C1 segment of cervical spinal cord (tissue), 14 donors: ENCODE measurements at regions not wholly inside any gene's neighbourhood (a gene's known extent, or its start where the extent isn't known, plus 50 kb on each side); places are given as distances from the start of the nearest gene placed in this dataset.
"Not testable (repeated sequence)": the region's sequence is repeated elsewhere in the genome, so short reads cannot be mapped to it uniquely, and the experiment has no call there.

Source experiments
- DNase-seq, 14 donors: peaks; one replicate each; lab custom pipeline; 2025; lab: John Stamatoyannopoulos, UW

DNA sequence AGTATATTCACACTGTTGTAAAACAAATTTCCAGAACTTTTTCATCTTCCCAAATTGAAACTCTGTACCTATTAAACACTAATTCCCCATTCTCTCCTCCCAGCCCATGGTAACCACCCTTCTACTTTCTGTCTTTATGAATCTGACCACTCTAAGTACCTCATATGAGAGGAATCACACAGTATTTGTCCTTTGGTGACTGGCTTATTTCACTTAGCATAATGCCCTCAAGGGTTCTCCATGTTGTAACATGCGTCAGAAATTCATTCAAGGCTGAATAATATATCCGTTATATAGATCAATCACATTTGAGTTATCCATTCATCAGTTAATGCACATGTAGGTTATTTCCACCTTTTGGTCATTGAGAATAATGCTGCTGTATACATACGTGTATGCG, 162.2 kb downstream of the GOSR1 start:
- DNase-seq, result not testable (repeated sequence)

DNA sequence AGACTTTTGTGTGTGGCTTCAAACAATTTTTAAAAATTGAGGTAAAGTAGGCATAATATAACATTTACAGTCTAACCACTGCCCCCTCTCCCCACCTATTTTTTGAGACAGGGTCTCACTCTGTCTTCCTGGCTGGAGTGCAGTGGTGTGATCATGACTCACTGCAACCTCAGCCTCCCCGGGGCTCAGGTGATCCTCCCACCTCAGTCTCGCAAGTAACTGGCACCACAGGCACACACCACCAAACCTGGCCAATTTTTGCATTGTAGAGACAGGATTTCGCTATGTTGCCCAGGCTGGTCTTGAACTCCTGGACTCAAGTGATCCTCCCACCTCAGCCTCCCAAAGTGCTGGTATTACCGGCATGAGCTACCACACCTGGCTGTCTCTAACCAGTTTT, 161.8 kb downstream of the GOSR1 start:
- not testable (repeated sequence) for DNase-seq

DNA sequence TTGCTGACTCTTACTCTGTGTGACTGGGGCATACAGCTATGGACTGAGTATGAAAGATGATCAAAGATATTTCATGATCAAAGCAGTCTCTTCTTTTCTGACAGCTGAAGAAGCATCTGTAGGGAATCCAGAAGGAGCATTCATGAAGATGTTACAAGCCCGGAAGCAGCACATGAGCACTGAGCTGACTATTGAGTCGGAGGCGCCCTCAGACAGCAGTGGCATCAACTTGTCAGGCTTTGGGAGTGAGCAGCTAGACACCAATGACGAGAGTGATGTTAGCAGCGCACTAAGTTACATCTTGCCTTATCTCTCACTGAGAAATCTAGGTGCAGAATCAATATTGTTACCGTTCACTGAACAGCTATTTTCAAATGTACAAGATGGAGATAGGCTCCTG, 154.4 kb downstream of the GOSR1 start:
- not testable (repeated sequence) for DNase-seq

DNA sequence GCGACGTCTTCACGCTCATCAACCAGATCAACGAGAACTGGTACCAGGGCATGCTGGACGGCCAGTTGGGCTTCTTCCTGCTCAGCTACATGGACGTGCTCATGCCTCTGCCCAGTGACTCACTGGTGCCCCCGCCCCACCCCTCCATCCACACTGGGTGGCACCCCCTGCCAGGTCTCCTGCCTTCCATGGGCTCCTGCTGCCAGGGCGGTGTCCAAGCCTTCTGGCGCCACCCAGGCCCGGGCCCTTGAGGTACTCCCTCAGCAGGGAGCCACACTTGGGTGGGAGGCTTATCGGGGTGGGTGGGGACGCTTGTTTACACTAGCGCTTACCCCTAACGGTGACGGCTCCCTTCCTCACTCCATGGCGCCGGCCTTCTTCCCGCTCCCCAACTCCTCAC, 148.2 kb downstream of the GOSR1 start:
- not testable (repeated sequence) for DNase-seq

DNA sequence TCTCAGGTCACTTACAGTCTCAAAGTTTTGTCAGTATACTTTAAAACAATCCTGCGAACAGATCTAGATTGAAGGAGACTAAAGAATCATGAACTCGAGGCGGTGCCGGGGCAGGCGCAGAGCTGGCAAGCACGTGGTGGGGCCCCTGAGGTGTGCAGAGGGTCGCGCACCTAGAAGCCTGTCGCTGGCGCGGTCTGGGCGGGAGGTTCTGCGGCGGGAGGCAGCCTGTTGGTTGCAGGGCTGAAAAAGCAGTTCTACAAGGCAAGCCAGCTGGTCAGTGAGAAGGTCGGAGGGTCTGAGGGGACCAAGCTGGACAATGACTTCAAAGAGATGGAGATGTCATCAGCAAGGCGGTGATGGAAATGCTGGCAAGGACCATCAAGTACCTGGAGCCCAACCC, 147.0 kb downstream of the GOSR1 start:
- DNase-seq, result not testable (repeated sequence)

DNA sequence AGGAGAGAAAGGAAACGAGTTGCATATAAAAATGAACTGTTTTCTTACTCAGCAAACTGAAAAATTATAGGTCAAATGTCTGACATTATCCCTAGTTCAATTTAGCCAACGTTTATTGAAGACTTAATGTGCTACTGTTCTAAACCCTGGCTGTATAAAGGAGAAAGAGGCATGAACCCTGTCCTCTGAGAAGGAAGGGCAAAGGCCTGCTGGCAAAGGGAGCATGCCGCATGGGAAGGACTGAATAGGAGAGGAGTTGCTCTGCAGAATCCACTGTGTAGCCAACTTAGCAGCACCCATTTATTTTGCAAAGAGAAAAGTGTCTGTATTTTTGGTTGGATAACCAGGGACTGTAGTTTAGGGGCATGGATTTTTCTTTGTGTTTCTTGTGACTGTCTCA, 132.5 kb downstream of the GOSR1 start:
- DNase-seq, result not testable (repeated sequence)

DNA sequence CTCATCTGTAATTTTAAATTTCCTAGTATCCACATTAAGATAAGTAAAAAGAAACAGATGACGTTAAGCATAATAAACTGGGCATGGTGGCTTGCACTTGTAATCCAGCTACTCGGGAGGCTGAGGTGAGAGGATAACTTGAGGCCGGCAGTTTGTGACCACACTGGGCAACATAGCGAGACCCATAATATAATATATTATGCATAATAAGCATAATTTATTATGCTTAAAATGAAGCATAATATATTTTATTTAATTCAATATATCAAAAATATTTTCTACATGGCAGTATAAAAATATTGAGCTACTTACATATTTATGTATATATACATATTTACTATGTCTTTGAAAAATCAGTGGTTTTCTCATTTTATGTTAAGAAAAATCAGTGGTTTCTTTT, 128.3 kb downstream of the GOSR1 start:
- no peak for DNase-seq

DNA sequence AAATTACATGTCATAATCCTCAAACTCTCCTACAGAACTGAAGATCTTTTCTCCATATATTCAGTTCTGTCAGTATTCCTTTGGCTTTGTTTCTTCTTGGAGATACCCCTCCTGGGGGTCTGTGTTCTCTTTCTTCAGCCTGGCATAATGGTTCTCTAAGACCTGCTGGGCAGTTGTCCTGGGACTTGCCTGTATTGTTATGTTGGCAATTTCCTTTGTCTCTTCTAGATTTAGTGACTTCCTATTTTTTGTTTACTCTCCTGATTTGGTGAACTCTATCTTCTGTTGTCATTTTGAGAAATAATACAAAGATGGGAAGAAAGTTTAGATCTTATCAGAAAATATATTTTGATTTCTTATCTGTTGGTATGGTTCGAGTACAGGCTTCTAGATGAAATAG, 127.8 kb downstream of the GOSR1 start:
- DNase-seq, result no peak

DNA sequence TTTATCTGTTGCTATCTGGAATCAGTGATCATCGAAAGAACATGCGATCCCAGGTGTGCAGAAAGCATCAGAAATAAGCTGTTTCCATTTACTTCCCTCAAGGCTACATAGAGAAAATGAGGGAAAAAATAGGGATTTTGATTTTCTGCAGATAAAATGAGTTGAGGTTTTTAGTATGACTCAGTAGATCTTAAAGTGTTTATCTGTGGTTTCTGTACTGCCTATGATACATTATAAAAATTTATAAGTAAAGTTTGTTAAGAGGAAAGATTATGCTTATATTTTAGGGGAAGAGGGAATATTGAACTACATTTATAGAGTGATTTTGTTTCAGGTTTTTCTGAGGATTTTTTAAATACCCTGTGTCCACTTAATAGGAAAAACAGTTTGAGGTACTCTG, 125.2 kb downstream of the GOSR1 start:
- DNase-seq, result not testable (repeated sequence)

DNA sequence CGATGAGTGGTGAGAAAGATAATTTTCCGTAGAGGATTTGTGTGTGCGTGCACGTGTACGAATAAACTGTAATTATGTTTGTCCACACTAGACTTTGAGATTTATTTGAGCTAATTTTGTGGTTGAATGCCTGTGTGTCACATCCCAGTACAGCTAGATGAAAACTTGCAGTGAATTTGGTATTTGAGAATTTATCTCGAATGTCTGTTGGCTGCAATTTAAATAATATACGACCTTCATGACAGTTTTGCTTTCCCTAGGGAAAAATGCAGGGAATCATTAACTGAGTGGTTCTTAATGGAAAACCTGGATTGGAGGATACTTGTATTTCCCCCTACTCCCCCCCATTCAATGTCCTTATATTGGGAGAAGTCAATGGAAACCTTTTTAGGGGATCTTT, 124.8 kb downstream of the GOSR1 start:
- not testable (repeated sequence) for DNase-seq

DNA sequence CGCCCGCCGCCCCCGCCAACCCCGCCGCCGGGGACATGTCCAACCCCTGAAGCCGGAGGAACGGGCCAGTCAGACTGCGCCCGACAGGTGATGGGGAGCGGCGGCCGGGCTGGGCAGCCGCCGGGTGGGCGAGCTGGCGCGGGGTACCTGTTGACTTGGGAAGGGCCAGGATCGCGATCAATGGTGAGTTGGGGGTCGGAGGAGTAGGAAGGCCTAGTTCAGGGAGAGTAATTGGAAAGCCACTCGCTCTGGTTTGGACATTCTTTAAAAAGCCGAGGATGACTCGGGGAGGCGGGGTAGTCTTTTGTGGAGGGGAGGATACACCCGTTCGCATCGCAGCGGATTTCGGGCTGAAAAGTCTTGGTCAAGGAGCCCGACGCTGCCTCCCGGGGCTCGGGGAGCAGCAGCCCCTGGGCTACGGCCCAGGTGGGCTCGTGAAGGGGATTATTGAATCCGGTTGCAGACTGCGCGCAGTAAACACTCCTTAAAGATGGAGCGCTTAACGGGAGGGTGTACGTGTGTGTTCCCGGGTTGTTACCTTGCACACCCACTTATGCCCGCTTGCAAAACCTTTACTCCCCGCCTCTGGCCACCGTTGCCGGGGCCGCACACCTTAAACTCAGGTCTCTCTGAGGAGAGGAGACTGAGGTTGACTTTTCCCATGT, 123.8 kb downstream of the GOSR1 start:
- peak in 6 of 14 donors; percentile 41 to 81 (median 64) for DNase-seq

DNA sequence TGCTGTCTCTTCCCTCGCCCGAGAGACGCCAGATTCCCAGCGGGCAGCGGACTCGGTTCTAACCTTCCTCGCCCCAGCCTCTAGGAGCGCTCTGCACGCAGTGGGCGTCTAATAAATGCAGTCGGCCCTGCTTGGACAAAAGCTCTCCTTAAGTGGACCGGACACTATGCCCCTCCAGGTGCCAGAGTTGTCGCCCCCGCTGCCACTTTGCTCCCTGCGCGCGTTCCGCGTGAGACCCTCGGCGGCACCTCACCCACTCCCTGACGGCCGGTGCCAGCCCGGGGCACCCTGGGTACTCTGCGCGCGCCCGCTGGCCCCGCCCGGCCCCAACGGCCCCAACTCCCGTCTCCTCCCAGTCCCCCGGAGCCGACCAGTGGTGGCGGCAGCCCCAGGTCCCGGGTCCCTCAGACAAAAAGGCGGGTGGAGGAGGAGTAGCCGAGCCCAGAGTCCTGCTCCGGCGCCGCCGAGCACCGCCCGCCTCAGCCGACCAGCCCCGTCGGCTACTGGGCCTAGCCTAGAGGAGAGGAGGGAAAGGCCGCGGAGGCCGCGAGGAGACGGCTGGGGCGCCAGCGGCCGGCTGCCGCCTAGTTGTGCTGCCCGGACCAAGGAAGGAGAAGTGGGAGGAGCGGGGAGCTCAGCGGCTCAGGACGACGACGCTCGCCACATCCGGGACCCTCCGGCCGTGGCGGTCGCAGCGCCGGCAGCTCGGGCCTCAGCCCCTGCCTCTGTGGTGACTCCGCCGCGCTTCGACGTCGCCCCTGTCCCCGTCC, 123.0 kb downstream of the GOSR1 start:
- peak; percentile 46 to 87 (median 76) for DNase-seq

DNA sequence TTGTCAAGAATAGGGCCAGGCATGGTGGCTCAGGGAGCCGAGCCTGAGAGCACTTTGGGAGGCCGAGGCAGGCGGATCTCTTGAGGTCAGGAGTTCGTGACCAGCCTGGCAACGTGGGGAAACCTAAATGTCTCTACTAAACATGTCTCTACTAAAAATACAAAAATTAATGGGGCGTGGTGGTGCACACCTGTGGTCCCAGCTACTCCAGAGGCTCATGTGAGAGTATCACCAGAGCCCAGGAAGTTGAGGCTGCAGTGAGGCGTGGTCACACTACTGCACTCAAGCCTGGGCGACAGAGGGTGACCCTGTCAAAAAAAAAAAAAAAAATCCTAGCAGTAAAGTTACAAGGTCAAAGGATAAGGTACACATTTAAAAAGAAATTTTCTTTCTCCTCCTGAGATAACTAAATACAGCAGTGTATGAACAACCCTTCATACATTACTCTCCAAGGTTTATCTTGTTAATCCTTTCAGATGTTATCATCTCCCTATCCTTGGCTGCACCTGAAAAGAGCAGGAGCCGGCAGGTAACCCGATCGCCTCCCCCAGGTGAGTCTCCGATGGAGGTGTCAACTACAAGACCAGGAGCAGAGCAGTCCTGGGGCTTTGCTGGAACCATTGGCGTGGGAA, 122.3 kb downstream of the GOSR1 start:
- DNase-seq, result no peak

DNA sequence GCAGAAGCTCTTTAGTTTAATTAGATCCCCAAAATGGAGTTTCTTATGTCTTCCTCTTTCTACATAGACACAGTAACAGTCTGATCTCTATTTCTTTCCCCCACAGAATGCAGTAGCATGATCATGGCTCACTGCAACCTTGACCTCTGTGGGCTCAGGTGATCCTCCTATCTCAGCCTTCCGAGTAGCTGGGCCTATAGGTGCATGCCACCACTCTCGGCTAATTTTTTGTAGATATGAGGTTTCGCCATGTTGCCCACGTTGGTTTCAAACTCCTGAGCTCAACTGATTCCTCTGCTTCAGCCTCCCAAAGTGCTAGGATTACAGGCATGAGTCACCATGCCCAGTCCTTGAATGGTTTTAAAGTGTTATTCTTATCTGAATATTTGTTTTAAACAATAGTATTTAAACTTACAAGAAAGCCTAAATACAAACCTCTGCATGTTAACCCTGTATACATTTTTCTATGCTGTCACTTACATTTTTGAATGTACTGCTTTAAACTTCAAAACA, 120.6 kb downstream of the GOSR1 start:
- no peak for DNase-seq

DNA sequence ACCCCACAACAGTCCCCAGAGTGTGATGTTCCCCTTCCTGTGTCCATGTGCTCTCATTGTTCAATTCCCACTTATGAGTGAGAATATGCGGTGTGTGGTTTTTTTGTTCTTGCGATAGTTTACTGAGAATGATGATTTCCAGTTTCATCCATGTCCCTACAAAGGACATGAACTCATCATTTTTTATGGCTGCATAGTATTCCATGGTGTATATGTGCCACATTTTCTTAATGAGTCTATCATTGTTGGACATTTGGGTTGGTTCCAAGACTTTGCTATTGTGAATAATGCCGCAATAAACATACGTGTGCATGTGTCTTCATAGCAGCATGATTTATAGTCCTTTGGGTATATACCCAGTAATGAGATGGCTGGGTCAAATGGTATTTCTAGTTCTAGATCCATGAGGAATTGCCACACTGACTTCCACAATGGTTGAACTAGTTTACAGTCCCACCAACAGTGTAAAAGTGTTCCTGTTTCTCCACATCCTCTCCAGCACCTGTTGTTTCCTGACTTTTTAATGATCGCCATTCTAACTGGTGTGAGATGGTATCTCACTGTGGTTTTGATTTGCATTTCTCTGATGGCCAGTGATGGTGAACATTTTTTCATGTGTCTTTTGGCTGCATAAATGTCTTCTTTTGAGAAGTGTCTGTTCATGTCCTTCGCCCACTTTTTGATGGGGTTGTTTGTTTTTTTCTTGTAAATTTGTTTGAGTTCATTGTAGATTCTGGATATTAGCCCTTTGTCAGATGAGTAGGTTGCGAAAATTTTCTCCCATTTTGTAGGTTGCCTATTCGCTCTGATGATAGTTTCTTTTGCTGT, 120.0 kb downstream of the GOSR1 start:
- DNase-seq, result not testable (repeated sequence)

DNA sequence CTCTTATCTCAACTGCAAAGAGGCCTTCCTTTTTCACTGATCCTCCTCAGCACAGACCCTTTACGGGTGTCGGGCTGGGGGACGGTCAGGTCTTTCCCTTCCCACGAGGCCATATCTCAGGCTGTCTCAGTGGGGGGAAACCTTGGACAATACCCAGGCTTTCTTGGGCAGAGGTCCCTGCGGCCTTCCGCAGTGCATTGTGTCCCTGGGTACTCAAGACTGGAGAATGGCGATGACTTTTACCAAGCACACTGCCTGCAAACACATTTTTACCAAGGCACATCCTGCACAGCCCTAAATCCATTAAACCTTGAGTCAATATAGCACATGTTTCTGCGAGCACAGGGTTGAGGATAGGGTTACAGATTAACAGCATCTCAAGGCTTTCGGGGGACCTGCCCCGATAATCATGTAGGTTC, 117.8 kb downstream of the GOSR1 start:
- not testable (repeated sequence) for DNase-seq

DNA sequence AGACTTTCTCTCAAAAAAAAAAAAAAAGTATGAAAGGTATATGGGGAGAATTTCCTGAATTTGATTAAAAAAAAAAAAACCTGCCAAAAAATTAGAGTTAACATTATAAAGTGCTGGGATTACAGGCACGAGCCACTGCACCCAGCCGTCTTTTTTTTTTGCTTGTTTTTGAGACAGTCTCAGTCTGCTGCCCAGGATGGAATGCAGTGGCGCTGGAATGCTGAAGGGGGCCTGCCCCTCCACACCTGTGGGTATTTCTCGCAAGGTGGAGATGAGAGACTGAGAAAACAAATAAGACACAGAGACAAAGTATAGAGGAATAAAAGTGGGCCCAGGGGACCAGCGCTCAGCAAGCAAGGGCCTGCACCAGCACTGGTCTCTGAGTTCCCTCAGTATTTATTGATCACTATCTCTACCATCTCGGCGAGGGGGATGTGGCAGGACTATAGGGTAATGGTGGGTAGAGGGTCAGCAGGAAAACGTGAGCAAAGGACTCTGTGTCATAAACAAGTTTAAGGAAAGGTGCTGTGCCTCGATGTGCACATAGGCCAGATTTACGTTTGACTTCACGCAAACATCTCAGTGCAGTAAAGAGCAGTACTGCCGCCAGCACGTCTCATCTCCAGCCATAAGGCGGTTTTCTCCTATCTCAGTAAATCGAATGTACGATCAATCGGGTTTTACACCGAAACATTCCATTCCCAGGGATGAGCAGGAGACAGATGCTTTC, 117.2 kb downstream of the GOSR1 start:
- no peak for DNase-seq

DNA sequence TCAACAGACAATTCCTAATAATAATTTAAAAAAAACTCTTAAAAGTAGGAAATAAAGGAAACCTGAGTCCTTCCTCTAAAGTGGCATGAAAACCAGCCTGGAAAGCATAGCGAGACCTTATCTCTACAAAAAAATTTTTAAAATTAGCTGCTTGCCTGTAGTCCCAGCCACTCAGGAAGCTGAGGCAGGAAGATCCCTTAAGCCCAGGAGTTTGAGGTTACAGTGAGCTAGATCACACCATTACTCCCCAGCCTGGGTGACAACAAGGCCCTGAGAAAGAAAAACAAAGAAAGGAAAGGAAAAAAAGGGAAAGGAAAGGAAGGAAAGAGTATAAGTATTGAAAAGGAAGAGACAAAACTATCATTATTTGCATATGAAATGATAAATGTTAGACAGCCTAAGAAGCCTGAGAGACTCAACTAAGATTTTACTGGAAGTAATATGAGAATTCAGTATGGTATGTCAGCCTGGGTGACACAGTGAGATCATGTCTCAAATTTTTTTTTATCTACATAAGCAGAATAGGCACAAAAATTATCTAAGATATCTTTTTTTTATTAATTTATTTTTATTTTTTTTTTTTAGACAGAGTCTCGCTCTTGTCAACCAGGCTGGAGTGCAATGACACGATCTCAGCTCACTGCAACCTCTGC, 113.0 kb downstream of the GOSR1 start:
- DNase-seq, result no peak

DNA sequence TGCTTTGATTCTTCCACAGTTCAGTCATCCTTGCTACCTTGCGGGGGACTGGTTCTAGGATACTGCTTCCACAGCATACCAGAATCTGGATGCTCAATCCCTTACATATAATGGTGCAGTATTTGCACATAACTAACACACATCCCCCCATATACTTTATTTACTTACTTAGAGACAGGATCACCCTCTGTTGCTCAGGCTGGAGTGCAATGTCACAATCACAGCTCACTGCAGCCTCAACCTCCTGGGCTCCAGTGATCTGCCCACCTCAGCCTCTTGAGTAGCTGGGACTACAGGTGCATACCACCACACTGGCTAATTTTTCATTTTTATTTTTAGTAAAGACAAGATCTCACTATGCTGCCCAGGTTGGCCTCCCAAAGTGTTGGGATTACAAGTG, 112.2 kb downstream of the GOSR1 start:
- DNase-seq, result no peak

DNA sequence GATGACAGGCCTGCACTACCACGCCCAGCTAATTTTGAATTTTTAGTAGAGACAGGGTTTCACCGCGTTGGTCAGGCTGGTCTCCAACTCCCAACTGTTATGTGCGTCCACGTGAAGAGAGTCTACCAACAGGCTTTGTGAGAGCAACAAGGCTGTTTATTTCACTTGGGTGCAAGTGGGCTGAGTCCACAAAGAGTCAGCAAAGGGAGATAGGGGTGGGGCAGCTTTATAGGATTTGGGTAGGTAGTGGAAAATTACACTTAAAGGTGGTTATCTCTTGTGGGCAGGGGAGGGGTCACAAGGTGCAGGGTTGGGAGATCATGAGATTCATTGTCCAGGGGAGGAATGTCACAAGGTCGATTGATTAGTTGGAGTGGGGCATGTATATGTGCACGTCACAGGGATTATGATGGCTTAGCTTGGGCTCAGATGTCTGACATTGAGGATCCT, 111.6 kb downstream of the GOSR1 start:
- DNase-seq, result no peak
